HepG2 (cell line): ENCODE measurements at regions not wholly inside any gene's neighbourhood (a gene's known extent, or its start where the extent isn't known, plus 50 kb on each side); places are given as distances from the start of the nearest gene placed in this dataset.

Experiments used
- BRD4 ChIP-seq: sonication (generic); formaldehyde crosslinking; IDR thresholded peaks from 2 replicates; pipeline ENCODE4 v1.4.0; 2020; ENCODE audit warnings: missing genetic modification reagents
- DPF2 ChIP-seq: sonication (generic); formaldehyde crosslinking; IDR thresholded peaks from 2 replicates; pipeline ENCODE4 v1.4.0; 2020; ENCODE audit warnings: mild to moderate bottlenecking, low read depth, missing genetic modification reagents, borderline replicate concordance
- FLYWCH1 ChIP-seq: sonication (generic); formaldehyde crosslinking; IDR thresholded peaks from 2 replicates; pipeline ENCODE4 v1.8.1; 2023; ENCODE audit warnings: mild to moderate bottlenecking, missing genetic modification reagents
- GABPB1 ChIP-seq: IDR thresholded peaks from 2 replicates; pipeline ENCODE4 v1.6.1; 2016; ENCODE audit warnings: mild to moderate bottlenecking, missing genetic modification reagents, moderate library complexity, missing compliant biosample characterization
- IRF2 ChIP-seq: IDR thresholded peaks from 2 replicates; pipeline ENCODE4 v1.6.1; 2018; ENCODE audit warnings: missing genetic modification reagents, missing compliant biosample characterization
- NR1H2 ChIP-seq: sonication (generic); formaldehyde crosslinking; IDR thresholded peaks from 2 replicates; pipeline ENCODE4 v1.8.1; 2022; ENCODE audit warnings: low read depth, missing genetic modification reagents, borderline replicate concordance
- SUZ12 ChIP-seq: fragments of 150-350 bp; IDR thresholded peaks from 2 replicates; pipeline ENCODE4 v1.6.1; 2014; ENCODE audit warnings: low read depth, low read length
- ZBTB44 ChIP-seq: sonication (generic); formaldehyde crosslinking; IDR thresholded peaks from 2 replicates; pipeline ENCODE4 v1.4.0; 2020; ENCODE audit warnings: missing genetic modification reagents
- ZNF503 ChIP-seq: sonication (generic); formaldehyde crosslinking; IDR thresholded peaks from 2 replicates; pipeline ENCODE4 v1.4.0; 2020; ENCODE audit warnings: missing genetic modification reagents
- TF ChIP-seq, protein P1 (sequence below): sonication (generic); formaldehyde crosslinking; IDR thresholded peaks from 2 replicates; pipeline ENCODE4 v1.4.0; 2020; ENCODE audit warnings: missing genetic modification reagents, borderline replicate concordance
- TF ChIP-seq, protein P2 (sequence below): sonication (generic); formaldehyde crosslinking; IDR thresholded peaks from 2 replicates; pipeline ENCODE4 v1.4.0; 2020; ENCODE audit warnings: missing genetic modification reagents

DNA sequence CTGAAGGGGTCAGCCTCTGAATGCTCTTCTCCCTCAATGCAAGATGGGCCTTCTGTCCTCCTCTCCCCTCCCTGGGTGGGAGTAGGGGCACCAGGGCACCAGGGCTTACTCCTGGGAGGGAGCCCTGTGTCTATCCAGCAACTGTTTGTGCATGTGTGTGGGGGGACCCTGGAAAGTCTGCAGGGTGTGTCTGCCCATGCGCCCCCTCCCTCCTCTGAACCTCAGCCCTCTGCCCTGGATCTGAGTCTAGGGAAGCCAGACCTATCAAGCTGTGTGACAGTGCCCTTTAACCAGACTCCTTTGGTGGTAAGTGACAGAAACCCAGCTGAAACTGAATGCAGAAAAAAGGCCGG lies 213.3 kb upstream of the ZNF536 start (continued):
- no peak for TF ChIP-seq SUZ12
- no peak for TF ChIP-seq ZNF503
- TF ChIP-seq, protein P1, sequence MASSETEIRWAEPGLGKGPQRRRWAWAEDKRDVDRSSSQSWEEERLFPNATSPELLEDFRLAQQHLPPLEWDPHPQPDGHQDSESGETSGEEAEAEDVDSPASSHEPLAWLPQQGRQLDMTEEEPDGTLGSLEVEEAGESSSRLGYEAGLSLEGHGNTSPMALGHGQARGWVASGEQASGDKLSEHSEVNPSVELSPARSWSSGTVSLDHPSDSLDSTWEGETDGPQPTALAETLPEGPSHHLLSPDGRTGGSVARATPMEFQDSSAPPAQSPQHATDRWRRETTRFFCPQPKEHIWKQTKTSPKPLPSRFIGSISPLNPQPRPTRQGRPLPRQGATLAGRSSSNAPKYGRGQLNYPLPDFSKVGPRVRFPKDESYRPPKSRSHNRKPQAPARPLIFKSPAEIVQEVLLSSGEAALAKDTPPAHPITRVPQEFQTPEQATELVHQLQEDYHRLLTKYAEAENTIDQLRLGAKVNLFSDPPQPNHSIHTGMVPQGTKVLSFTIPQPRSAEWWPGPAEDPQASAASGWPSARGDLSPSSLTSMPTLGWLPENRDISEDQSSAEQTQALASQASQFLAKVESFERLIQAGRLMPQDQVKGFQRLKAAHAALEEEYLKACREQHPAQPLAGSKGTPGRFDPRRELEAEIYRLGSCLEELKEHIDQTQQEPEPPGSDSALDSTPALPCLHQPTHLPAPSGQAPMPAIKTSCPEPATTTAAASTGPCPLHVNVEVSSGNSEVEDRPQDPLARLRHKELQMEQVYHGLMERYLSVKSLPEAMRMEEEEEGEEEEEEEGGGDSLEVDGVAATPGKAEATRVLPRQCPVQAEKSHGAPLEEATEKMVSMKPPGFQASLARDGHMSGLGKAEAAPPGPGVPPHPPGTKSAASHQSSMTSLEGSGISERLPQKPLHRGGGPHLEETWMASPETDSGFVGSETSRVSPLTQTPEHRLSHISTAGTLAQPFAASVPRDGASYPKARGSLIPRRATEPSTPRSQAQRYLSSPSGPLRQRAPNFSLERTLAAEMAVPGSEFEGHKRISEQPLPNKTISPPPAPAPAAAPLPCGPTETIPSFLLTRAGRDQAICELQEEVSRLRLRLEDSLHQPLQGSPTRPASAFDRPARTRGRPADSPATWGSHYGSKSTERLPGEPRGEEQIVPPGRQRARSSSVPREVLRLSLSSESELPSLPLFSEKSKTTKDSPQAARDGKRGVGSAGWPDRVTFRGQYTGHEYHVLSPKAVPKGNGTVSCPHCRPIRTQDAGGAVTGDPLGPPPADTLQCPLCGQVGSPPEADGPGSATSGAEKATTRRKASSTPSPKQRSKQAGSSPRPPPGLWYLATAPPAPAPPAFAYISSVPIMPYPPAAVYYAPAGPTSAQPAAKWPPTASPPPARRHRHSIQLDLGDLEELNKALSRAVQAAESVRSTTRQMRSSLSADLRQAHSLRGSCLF (CRISPR knock-in tag): no peak
- no peak for TF ChIP-seq IRF2
- TF ChIP-seq BRD4: no peak
- no peak for TF ChIP-seq FLYWCH1 (CRISPR knock-in tag)
- no peak for TF ChIP-seq NR1H2 (CRISPR knock-in tag)
- TF ChIP-seq ZBTB44: no peak
- no peak for TF ChIP-seq DPF2 (CRISPR knock-in tag)
- TF ChIP-seq GABPB1 (CRISPR knock-in tag): no peak
- TF ChIP-seq, protein P2, sequence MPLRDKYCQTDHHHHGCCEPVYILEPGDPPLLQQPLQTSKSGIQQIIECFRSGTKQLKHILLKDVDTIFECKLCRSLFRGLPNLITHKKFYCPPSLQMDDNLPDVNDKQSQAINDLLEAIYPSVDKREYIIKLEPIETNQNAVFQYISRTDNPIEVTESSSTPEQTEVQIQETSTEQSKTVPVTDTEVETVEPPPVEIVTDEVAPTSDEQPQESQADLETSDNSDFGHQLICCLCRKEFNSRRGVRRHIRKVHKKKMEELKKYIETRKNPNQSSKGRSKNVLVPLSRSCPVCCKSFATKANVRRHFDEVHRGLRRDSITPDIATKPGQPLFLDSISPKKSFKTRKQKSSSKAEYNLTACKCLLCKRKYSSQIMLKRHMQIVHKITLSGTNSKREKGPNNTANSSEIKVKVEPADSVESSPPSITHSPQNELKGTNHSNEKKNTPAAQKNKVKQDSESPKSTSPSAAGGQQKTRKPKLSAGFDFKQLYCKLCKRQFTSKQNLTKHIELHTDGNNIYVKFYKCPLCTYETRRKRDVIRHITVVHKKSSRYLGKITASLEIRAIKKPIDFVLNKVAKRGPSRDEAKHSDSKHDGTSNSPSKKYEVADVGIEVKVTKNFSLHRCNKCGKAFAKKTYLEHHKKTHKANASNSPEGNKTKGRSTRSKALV (CRISPR knock-in tag): no peak
